Heart left ventricle (tissue), 13 donors: ENCODE measurements at regions not wholly inside any gene's neighbourhood (a gene's known extent, or its start where the extent isn't known, plus 50 kb on each side); places are given as distances from the start of the nearest gene placed in this dataset.

ENCODE experiments used
- POLR2A ChIP-seq, 2 donors: fragments of 450-650 bp; IDR thresholded peaks; one replicate each; pipeline ENCODE4 v1.6.1; 2017; ENCODE audit warnings: antibody characterized with exemption in 2 of 2, mild to moderate bottlenecking in 2 of 2, moderate library complexity in 2 of 2
- TF ChIP-seq, protein P1 (sequence below), 12 donors: fragments of 200-600 bp; sonication (generic) in 4 of 12; IDR thresholded peaks; one replicate each; pipeline versions ENCODE4 v1.5.0 to v1.8.0; 2018 to 2022; ENCODE audit warnings: antibody characterized with exemption in 12 of 12, mild to moderate bottlenecking in 5 of 12
- donor health status: ischemic (EF 13 %, LVEDD 7.1; RV severe dilation, severe dysfunction).
- donor health status: DM: no; HTN: yes; CAD: no.
- donor health status: DM: no; HTN: no; CAD: no.
- donor health status: ischemic (EF 25% LVEDD 6.9; RV normal size, moderate dysfunction).
- donor health status: ischemic (EF 25% LVEDD 5.7; RV mildly dilated, moderate dysfunction).
- donor health status: ischemic (EF 35%, LVEDD 5.7; RV mildly dilated, moderate dysfunction).
- donor health status: nonischemic (EF 11% LVEDD 7.7; RV severe dilation, severe dysfunction).
- donor health status: DM: yes; HTN: yes; CAD: no.
- donor health status: PGD.
- donor health status: ischemic (EF 29% LVEDD 5.4; RV normal size, mild dysfunction).
- donor health status: nonischemic (EF 23%, LVEDD 6.1; RV moderate dilation, normal function).

DNA sequence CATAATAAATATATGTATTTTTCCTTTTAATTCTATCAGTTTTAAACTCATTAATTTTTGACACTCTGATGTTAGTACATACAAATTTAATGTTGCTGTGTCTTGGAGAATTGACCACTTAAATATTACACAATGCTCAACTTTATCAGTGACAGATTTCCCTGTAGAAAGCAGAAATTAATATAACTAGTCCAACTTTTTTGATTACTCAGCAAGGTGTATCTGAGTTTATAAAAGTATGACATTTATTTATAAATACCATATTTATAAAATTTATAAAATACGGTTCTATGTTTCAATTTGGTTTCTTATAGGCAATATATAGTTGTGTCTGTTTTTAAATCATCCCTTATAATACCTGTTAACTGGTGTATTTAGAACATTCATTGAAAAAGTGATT lies 350.0 kb upstream of the EYS start:
- TF ChIP-seq, protein P1, sequence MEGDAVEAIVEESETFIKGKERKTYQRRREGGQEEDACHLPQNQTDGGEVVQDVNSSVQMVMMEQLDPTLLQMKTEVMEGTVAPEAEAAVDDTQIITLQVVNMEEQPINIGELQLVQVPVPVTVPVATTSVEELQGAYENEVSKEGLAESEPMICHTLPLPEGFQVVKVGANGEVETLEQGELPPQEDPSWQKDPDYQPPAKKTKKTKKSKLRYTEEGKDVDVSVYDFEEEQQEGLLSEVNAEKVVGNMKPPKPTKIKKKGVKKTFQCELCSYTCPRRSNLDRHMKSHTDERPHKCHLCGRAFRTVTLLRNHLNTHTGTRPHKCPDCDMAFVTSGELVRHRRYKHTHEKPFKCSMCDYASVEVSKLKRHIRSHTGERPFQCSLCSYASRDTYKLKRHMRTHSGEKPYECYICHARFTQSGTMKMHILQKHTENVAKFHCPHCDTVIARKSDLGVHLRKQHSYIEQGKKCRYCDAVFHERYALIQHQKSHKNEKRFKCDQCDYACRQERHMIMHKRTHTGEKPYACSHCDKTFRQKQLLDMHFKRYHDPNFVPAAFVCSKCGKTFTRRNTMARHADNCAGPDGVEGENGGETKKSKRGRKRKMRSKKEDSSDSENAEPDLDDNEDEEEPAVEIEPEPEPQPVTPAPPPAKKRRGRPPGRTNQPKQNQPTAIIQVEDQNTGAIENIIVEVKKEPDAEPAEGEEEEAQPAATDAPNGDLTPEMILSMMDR (IDR thresholded peaks at IDR 0.05) = no peak
- TF ChIP-seq POLR2A (IDR thresholded peaks at IDR 0.05) = no peak
